A549 (cell line): ENCODE measurements at regions not wholly inside any gene's neighbourhood (a gene's known extent, or its start where the extent isn't known, plus 50 kb on each side); places are given as distances from the start of the nearest gene placed in this dataset.

Source experiments
- ATAC-seq, 2 experiments: fragments of 200-7000 bp in 1 of 2; fragments of >200 bp in 1 of 2; cut with Nextera tagmentation in 1 of 2; cut with Tn5 transposase in 1 of 2; 3 replicates each; pipeline versions ENCODE4 v1.8.0 to v1.9.1; 2018 to 2020; ENCODE audit warnings: mild to moderate bottlenecking in 1 of 2, moderate library complexity in 1 of 2
- CTCF ChIA-PET: fragments of 300-600 bp; sonication (Branson Sonifier 250); formaldehyde crosslinking; extraction: SDS; loops from one replicate; lab custom pipeline; 2021; ENCODE audit warnings: antibody characterized with exemption, inconsistent platforms; lab: Yijun Ruan, JAX
- POLR2A ChIA-PET: fragments of 350-600 bp; formaldehyde crosslinking; extraction: SDS; loops from one replicate; lab custom pipeline; 2021; ENCODE audit warnings: antibody characterized with exemption, inconsistent platforms; lab: Yijun Ruan, JAX
- DNase-seq, 2 experiments: peaks; one replicate each; pipeline versions ENCODE4 v3.0.0 to v3.0.0-alpha.2; 2011 to 2016; ENCODE audit warnings: low read depth in 1 of 2, low spot score in 1 of 2
- FAIRE-seq: peaks from 2 replicates; lab custom pipeline; 2011; peaks lifted over from hg19 to GRCh38; lab: Jason Lieb, UNC
- H3K27ac ChIP-seq, 2 experiments: fragments of >200 bp; sonication (Bioruptor Twin); formaldehyde crosslinking; 3 replicates each; pipeline ENCODE4 v1.5.1; 2016 to 2017
- H3K4me1 ChIP-seq: fragments of >200 bp; sonication (Bioruptor Twin); formaldehyde crosslinking; 3 replicates; pipeline ENCODE4 v1.6.1; 2016
- H3K4me2 ChIP-seq: fragments of >200 bp; sonication (Bioruptor Twin); formaldehyde crosslinking; 3 replicates; pipeline ENCODE4 v1.6.1; 2016
- H3K4me3 ChIP-seq: fragments of >200 bp; sonication (Bioruptor Twin); formaldehyde crosslinking; 3 replicates; pipeline ENCODE4 v1.5.1; 2016
- H3K9me3 ChIP-seq: fragments of >200 bp; sonication (Bioruptor Twin); formaldehyde crosslinking; 3 replicates; pipeline ENCODE4 v1.6.1; 2016
- EHF ChIP-seq: fragments of 250-450 bp; sonication (Bioruptor Pico); IDR thresholded peaks from 2 replicates; pipeline ENCODE4 v1.5.0; 2020; ENCODE audit warnings: mild to moderate bottlenecking
- EHMT2 ChIP-seq: fragments of 200-600 bp; sonication (generic); IDR thresholded peaks from 2 replicates; pipeline ENCODE4 v1.6.1; 2016; ENCODE audit warnings: antibody characterized with exemption, low read depth, mild to moderate bottlenecking, moderate library complexity
- ESRRA ChIP-seq: fragments of 150-350 bp; IDR thresholded peaks from 2 replicates; pipeline ENCODE4 v1.6.1; 2014; ENCODE audit warnings: mild to moderate bottlenecking, low read length, borderline replicate concordance
- FOXS1 ChIP-seq: fragments of 250-450 bp; sonication (Bioruptor Pico); IDR thresholded peaks from 2 replicates; pipeline ENCODE4 v1.5.0; 2020; ENCODE audit warnings: mild to moderate bottlenecking, moderate library complexity
- HDAC2 ChIP-seq: fragments of 200-600 bp; sonication (generic); IDR thresholded peaks from 2 replicates; pipeline ENCODE4 v1.6.1; 2016
- HOXA7 ChIP-seq: fragments of 250-450 bp; sonication (Bioruptor Pico); IDR thresholded peaks from 2 replicates; pipeline ENCODE4 v1.5.0; 2020; ENCODE audit warnings: mild to moderate bottlenecking, moderate library complexity
- HOXB13 ChIP-seq: fragments of 250-450 bp; sonication (Bioruptor Pico); IDR thresholded peaks from 2 replicates; pipeline ENCODE4 v1.5.0; 2020; ENCODE audit warnings: low read depth, mild to moderate bottlenecking, moderate library complexity
- JUNB ChIP-seq: fragments of >200 bp; sonication (Bioruptor Twin); formaldehyde crosslinking; IDR thresholded peaks from 2 replicates; pipeline ENCODE4 v1.6.1; 2016
- MYC ChIP-seq: IDR thresholded peaks from 2 replicates; pipeline ENCODE4 v1.6.1; 2012; ENCODE audit warnings: mild to moderate bottlenecking, inconsistent platforms, low read length, improper control_type of control experiment, borderline replicate concordance
- POLR2A ChIP-seq: IDR thresholded peaks from 2 replicates; pipeline ENCODE4 v1.6.1; 2012; ENCODE audit warnings: mild to moderate bottlenecking, low read length
- POLR2AphosphoS2 ChIP-seq: conservative IDR thresholded peaks from 2 replicates; pipeline ENCODE4 v1.6.1; 2012; ENCODE audit warnings: low read length, improper control_type of control experiment, inconsistent platforms
- RAD21 ChIP-seq, 2 experiments: fragments of >200 bp in 1 of 2; sonication (Bioruptor Twin) in 1 of 2; formaldehyde crosslinking in 1 of 2; IDR thresholded peaks in 1 of 2; conservative IDR thresholded peaks in 1 of 2; 2 replicates in 1 of 2; 3 replicates in 1 of 2; pipeline ENCODE4 v1.6.1; 2012 to 2018; ENCODE audit warnings: inconsistent platforms in 1 of 2
- RARB ChIP-seq: fragments of 250-450 bp; sonication (Bioruptor Pico); IDR thresholded peaks from 2 replicates; pipeline ENCODE4 v1.8.0; 2021; ENCODE audit warnings: mild to moderate bottlenecking, moderate library complexity
- RNF2 ChIP-seq: fragments of 200-600 bp; sonication (generic); IDR thresholded peaks from 2 replicates; pipeline ENCODE4 v1.6.1; 2016; ENCODE audit warnings: low read depth, mild to moderate bottlenecking, antibody characterized with exemption, moderate library complexity, borderline replicate concordance
- SMC3 ChIP-seq: fragments of >200 bp; sonication (Bioruptor Twin); formaldehyde crosslinking; IDR thresholded peaks from 3 replicates; pipeline ENCODE4 v1.6.1; 2018; ENCODE audit warnings: inconsistent platforms
- SREBF2 ChIP-seq: fragments of 450-650 bp; IDR thresholded peaks from 2 replicates; pipeline ENCODE4 v1.6.1; 2014; ENCODE audit warnings: mild to moderate bottlenecking, moderate library complexity
- WGBS: methylation state at CpG from one replicate; pipeline ENCODE4 v1.1.6; 2017; ENCODE audit errors: missing lambda C conversion rate; 5-methylcytosine and 5-hydroxymethylcytosine counted together
- TF ChIP-seq, protein P1 (sequence below): fragments of 450-650 bp; IDR thresholded peaks from 2 replicates; pipeline ENCODE4 v1.6.1; 2014; ENCODE audit warnings: antibody characterized with exemption
- TF ChIP-seq, protein P2 (sequence below): fragments of >200 bp; sonication (Bioruptor Twin); formaldehyde crosslinking; IDR thresholded peaks from 3 replicates; pipeline ENCODE4 v1.6.1; 2016
- TF ChIP-seq, protein P3 (sequence below): fragments of 250-450 bp; sonication (Bioruptor Pico); IDR thresholded peaks from 2 replicates; pipeline ENCODE4 v1.5.0; 2021; ENCODE audit warnings: mild to moderate bottlenecking, moderate library complexity, borderline replicate concordance
- TF ChIP-seq, protein P4 (sequence below): fragments of >200 bp; sonication (Bioruptor Twin); formaldehyde crosslinking; IDR thresholded peaks from 3 replicates; pipeline ENCODE4 v1.5.1; 2016

DNA sequence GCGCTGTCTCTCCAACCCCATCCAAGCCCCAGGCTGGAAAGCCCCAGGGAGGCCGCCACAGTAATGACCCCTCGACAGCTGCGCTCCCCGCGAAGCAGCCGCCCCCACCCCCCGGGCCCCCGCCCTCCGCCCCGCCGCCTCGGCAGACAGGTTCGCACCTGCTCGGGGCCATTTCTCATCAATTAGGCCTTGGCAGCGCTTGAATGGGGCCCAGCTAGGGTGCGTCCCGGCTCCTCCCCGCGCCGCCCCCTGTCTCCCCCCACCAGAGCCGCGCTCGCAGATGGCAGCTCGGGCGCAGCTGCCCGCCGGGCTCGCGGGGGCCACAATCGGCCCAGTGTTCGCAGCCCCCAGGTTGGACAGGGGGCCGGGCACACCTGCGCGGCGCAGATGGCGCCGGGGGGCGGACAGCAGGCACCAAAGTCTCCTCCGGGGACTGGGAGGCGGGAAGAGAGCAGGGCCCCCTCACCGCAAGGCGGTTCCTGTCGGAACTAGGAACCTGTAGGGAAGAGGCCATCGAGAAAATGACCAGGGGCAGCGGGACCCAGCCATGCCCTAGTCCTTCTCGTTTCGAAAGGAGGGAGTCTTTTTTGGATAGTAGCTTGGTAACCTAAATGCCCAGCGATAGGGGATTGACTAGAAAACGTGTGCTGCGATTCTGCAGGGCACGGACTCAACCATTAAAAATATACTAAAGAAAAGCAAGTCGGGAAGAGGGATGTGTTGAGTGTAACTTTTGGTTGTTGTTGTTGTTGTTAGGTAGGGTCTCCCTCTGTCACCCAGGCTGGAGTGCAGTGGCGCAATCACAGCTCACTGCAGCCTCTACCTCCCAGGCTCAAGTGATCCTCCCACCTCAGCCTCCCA, 83.2 kb upstream of the EYA2 start:
- ATAC-seq = no peak
- POLR2A ChIA-PET = no interaction called here
- peaks cover 38% of the 10 kb centered on the region for H3K4me1 ChIP-seq
- no peak for FAIRE-seq
- no peak for DNase-seq
- CTCF ChIA-PET = interaction anchor here (1.0 to 1.5 kb wide), 2 partner anchors 53 to 208 kb away, joined by 3 to 7 read pairs; no protein-coding TSS in a partner anchor
- no peak for TF ChIP-seq ESRRA
- no peak for TF ChIP-seq RARB (CRISPR knock-in tag)
- TF ChIP-seq HDAC2 = no peak
- TF ChIP-seq, protein P1, sequence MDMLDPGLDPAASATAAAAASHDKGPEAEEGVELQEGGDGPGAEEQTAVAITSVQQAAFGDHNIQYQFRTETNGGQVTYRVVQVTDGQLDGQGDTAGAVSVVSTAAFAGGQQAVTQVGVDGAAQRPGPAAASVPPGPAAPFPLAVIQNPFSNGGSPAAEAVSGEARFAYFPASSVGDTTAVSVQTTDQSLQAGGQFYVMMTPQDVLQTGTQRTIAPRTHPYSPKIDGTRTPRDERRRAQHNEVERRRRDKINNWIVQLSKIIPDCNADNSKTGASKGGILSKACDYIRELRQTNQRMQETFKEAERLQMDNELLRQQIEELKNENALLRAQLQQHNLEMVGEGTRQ = no peak
- no peak for TF ChIP-seq POLR2A
- no peak for TF ChIP-seq SMC3
- no peak for TF ChIP-seq EHMT2
- no peak for TF ChIP-seq FOXS1 (CRISPR knock-in tag)
- TF ChIP-seq HOXA7 (CRISPR knock-in tag) = no peak
- TF ChIP-seq, protein P2, sequence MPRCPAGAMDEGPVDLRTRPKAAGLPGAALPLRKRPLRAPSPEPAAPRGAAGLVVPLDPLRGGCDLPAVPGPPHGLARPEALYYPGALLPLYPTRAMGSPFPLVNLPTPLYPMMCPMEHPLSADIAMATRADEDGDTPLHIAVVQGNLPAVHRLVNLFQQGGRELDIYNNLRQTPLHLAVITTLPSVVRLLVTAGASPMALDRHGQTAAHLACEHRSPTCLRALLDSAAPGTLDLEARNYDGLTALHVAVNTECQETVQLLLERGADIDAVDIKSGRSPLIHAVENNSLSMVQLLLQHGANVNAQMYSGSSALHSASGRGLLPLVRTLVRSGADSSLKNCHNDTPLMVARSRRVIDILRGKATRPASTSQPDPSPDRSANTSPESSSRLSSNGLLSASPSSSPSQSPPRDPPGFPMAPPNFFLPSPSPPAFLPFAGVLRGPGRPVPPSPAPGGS = no peak
- TF ChIP-seq JUNB = no peak
- no peak for TF ChIP-seq MYC
- no peak for TF ChIP-seq RAD21 (conservative IDR thresholded peaks at IDR 0.05 in 1 of 2, IDR thresholded peaks at IDR 0.05 in 1 of 2)
- no peak for TF ChIP-seq HOXB13
- TF ChIP-seq, protein P3, sequence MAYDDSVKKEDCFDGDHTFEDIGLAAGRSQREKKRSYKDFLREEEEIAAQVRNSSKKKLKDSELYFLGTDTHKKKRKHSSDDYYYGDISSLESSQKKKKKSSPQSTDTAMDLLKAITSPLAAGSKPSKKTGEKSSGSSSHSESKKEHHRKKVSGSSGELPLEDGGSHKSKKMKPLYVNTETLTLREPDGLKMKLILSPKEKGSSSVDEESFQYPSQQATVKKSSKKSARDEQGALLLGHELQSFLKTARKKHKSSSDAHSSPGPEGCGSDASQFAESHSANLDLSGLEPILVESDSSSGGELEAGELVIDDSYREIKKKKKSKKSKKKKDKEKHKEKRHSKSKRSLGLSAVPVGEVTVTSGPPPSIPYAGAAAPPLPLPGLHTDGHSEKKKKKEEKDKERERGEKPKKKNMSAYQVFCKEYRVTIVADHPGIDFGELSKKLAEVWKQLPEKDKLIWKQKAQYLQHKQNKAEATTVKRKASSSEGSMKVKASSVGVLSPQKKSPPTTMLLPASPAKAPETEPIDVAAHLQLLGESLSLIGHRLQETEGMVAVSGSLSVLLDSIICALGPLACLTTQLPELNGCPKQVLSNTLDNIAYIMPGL = no peak
- TF ChIP-seq, protein P4, sequence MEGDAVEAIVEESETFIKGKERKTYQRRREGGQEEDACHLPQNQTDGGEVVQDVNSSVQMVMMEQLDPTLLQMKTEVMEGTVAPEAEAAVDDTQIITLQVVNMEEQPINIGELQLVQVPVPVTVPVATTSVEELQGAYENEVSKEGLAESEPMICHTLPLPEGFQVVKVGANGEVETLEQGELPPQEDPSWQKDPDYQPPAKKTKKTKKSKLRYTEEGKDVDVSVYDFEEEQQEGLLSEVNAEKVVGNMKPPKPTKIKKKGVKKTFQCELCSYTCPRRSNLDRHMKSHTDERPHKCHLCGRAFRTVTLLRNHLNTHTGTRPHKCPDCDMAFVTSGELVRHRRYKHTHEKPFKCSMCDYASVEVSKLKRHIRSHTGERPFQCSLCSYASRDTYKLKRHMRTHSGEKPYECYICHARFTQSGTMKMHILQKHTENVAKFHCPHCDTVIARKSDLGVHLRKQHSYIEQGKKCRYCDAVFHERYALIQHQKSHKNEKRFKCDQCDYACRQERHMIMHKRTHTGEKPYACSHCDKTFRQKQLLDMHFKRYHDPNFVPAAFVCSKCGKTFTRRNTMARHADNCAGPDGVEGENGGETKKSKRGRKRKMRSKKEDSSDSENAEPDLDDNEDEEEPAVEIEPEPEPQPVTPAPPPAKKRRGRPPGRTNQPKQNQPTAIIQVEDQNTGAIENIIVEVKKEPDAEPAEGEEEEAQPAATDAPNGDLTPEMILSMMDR = no peak
- TF ChIP-seq SREBF2 = no peak
- no peak for TF ChIP-seq POLR2AphosphoS2
- no peak for TF ChIP-seq RNF2
- no peak for TF ChIP-seq EHF (CRISPR knock-in tag)
- H3K4me3 ChIP-seq = no peak overlapping the region
- H3K27ac ChIP-seq = peak overlapping the region in 1 of 2 experiments; percentile 36; a peak in 2 of 6 replicates
- 0 out of 3 replicates have a peak, but pooled peaks cover 6% of the 10 kb centered on the region for H3K9me3 ChIP-seq
- H3K4me2 ChIP-seq = no peak overlapping the region
- WGBS = 90% methylated on average over 32 of the region's 54 CpGs
